ENCODE measurements at regions not wholly inside any gene's neighbourhood (a gene's known extent, or its start where the extent isn't known, plus 50 kb on each side); places are given as distances from the start of the nearest gene placed in this dataset.

DNA sequence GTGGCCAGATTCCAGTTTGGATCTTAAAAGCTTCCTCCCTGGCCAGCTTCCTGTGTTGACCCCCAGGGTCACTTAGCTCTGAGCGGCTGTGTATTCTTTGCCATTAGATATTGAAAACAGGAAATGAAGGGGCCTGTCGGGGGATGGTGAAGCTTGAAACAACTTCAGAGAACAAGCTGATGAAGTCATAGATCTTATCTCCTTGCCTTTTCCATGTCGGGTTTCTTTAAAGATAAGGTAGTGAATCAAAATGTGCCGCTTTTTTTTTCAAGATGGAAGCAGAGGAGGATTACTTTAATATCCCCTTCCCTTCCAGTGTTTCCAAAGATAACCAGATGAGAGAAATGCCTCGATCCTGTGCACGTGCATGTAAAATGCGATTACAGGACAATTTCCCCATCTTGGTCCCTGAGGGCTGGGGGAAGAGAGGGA lies 508.5 kb downstream of the MID1IP1 start:
- TF ChIP-seq RAD21 (IDR thresholded peaks at IDR 0.05; ENCODE audit: low read depth) = no peak
- TF ChIP-seq CEBPB (IDR thresholded peaks at IDR 0.05) = no peak
- no peak for TF ChIP-seq TEAD4 (IDR thresholded peaks at IDR 0.05)
- no peak for TF ChIP-seq EP300 (IDR thresholded peaks at IDR 0.05; ENCODE audit: borderline replicate concordance)
- no peak for TF ChIP-seq TCF12 (IDR thresholded peaks at IDR 0.05; ENCODE audit: low read depth)
- TF ChIP-seq YY1 (IDR thresholded peaks at IDR 0.05; ENCODE audit: low read depth) = no peak
- TF ChIP-seq, protein P1, sequence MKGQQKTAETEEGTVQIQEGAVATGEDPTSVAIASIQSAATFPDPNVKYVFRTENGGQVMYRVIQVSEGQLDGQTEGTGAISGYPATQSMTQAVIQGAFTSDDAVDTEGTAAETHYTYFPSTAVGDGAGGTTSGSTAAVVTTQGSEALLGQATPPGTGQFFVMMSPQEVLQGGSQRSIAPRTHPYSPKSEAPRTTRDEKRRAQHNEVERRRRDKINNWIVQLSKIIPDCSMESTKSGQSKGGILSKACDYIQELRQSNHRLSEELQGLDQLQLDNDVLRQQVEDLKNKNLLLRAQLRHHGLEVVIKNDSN (IDR thresholded peaks at IDR 0.05) = no peak
- TF ChIP-seq, protein P2, sequence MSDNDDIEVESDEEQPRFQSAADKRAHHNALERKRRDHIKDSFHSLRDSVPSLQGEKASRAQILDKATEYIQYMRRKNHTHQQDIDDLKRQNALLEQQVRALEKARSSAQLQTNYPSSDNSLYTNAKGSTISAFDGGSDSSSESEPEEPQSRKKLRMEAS (IDR thresholded peaks at IDR 0.05) = no peak
- TF ChIP-seq NFIC (IDR thresholded peaks at IDR 0.05) = no peak
- TF ChIP-seq CREB1 (IDR thresholded peaks at IDR 0.05; ENCODE audit: low read depth) = no peak
- no peak for TF ChIP-seq TAF1 (IDR thresholded peaks at IDR 0.05; ENCODE audit: low read depth)
- no peak for TF ChIP-seq FOXM1 (IDR thresholded peaks at IDR 0.05; ENCODE audit: borderline replicate concordance, low read depth)
- no peak for TF ChIP-seq ZBTB7A (IDR thresholded peaks at IDR 0.05; ENCODE audit: low read depth)
- TF ChIP-seq EGR1 (IDR thresholded peaks at IDR 0.05) = no peak

DNA sequence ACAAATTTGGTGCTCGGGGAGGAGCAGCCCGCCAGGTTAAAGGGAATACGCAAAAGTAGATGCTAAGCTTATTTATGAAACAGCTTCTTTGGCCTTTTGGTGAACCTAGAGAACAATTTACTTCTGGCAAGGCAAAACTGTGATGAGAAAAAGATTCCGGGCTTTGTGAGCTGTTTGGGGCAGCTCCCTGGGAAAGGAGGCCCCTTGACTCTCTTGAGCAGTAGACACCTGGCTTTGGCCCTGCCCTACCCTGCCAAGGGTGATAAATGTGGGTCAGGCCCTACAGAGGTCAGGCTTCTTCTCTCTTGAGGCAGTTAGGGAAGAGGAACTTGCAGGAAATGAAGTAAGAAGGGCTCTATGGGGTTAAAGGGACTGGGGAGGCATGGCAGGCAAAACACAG lies 509.6 kb downstream of the MID1IP1 start:
- TF ChIP-seq TEAD4 (IDR thresholded peaks at IDR 0.05) (no peak), EP300 (IDR thresholded peaks at IDR 0.05; ENCODE audit: borderline replicate concordance) (no peak), TAF1 (IDR thresholded peaks at IDR 0.05; ENCODE audit: low read depth) (no peak), TCF12 (IDR thresholded peaks at IDR 0.05; ENCODE audit: low read depth) (no peak), CEBPB (IDR thresholded peaks at IDR 0.05) (no peak), EGR1 (IDR thresholded peaks at IDR 0.05) (no peak), RAD21 (IDR thresholded peaks at IDR 0.05; ENCODE audit: low read depth) (no peak)
- TF ChIP-seq, protein P1 (IDR thresholded peaks at IDR 0.05) = no peak
- TF ChIP-seq, protein P3, sequence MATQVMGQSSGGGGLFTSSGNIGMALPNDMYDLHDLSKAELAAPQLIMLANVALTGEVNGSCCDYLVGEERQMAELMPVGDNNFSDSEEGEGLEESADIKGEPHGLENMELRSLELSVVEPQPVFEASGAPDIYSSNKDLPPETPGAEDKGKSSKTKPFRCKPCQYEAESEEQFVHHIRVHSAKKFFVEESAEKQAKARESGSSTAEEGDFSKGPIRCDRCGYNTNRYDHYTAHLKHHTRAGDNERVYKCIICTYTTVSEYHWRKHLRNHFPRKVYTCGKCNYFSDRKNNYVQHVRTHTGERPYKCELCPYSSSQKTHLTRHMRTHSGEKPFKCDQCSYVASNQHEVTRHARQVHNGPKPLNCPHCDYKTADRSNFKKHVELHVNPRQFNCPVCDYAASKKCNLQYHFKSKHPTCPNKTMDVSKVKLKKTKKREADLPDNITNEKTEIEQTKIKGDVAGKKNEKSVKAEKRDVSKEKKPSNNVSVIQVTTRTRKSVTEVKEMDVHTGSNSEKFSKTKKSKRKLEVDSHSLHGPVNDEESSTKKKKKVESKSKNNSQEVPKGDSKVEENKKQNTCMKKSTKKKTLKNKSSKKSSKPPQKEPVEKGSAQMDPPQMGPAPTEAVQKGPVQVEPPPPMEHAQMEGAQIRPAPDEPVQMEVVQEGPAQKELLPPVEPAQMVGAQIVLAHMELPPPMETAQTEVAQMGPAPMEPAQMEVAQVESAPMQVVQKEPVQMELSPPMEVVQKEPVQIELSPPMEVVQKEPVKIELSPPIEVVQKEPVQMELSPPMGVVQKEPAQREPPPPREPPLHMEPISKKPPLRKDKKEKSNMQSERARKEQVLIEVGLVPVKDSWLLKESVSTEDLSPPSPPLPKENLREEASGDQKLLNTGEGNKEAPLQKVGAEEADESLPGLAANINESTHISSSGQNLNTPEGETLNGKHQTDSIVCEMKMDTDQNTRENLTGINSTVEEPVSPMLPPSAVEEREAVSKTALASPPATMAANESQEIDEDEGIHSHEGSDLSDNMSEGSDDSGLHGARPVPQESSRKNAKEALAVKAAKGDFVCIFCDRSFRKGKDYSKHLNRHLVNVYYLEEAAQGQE (IDR thresholded peaks at IDR 0.05; ENCODE audit: low read depth) = no peak
- TF ChIP-seq, protein P2 (IDR thresholded peaks at IDR 0.05) = no peak

DNA sequence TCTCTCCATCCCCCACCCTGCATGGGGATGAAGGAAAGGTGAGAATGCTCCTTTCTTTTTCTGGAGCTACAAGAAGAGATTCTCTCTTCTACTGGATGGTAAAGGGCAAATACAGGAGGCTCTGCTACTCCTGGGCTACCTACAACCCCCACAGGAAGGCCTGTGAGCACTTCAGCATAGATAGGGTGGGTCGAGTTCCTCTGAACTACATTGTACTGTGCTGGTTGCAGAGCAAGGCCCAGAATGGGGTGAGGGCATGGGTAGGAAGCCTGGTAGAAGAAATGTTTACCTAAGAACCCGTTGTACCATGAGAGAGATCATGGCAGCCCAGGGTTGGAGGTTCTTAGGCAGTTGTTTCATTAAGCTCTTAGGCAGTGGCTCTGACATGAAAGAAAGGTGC lies 510.4 kb downstream of the MID1IP1 start:
- TF ChIP-seq, protein P2 (IDR thresholded peaks at IDR 0.05) = no peak
- TF ChIP-seq TAF1 (IDR thresholded peaks at IDR 0.05; ENCODE audit: low read depth) (no peak), EGR1 (IDR thresholded peaks at IDR 0.05) (no peak), FOXM1 (IDR thresholded peaks at IDR 0.05; ENCODE audit: borderline replicate concordance, low read depth) (no peak), CREB1 (IDR thresholded peaks at IDR 0.05; ENCODE audit: low read depth) (no peak)

DNA sequence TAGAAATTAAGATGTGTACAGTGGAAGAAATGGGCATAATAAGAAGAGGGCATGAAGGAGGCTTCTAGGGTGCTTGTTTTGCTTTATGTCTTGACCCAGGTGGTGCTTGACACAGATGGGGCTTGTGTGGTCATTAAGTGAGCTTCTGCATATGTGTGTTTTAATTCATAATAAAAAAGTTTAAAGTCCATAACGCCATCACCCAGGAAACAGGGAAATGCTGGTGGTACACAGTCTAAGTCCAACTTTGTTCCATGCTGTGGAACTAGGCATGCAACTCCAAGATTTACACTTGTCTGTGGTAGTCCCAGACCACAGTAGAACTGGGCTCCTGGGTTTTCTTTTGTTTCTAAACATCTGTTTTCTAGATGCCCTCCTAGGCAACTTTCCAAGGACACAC lies 511.9 kb downstream of the MID1IP1 start:
- TF ChIP-seq CEBPB (IDR thresholded peaks at IDR 0.05) = no peak
- TF ChIP-seq, protein P1 (IDR thresholded peaks at IDR 0.05) = no peak
- TF ChIP-seq TAF1 (IDR thresholded peaks at IDR 0.05; ENCODE audit: low read depth) = no peak
- no peak for TF ChIP-seq ZBTB7A (IDR thresholded peaks at IDR 0.05; ENCODE audit: low read depth)
- no peak for TF ChIP-seq TCF12 (IDR thresholded peaks at IDR 0.05; ENCODE audit: low read depth)
- TF ChIP-seq TEAD4 (IDR thresholded peaks at IDR 0.05) = no peak
- no peak for TF ChIP-seq YY1 (IDR thresholded peaks at IDR 0.05; ENCODE audit: low read depth)
- no peak for TF ChIP-seq CREB1 (IDR thresholded peaks at IDR 0.05; ENCODE audit: low read depth)
- TF ChIP-seq EGR1 (IDR thresholded peaks at IDR 0.05) = no peak
- TF ChIP-seq, protein P2 (IDR thresholded peaks at IDR 0.05) = no peak

DNA sequence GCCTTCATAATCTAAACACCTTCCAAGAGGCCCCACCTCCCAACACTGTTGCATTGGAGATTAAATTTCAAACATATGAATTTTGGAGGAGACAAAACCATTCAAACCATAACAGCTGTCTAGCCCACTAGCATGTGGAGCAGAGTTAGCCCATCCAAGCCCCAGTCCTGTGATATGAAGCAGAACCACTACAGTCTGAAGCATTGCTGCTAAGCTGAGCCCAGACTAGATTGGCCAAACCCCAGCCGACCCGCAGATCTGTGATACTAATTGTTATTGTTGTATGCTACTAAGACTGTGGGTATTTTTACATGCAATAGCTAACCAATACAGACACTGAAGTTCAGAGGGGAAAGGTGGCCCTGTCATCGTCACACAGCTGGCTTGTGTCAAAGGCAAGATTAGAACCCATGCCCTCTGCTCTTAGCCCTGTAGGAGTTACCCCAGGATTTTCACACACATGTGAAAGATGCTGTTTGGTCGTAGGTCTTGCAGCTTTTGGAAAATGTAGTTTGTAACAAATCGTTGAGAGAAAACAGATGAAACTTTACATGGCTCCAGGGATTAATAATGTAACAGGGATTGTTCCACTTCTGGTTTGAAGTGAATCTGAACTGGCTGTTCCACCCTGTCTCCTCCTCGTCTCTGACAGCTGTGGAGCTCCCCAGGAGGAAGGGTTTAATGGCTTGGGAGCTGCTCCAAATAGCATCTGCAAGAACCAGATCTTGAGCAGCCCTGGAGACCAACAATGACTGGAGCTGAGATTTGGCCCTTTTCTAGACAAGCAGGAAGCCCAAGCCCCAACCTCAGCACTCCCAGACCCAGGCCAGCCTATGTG lies 517.5 kb downstream of the MID1IP1 start:
- TF ChIP-seq YY1 (IDR thresholded peaks at IDR 0.05; ENCODE audit: low read depth) (no peak), NFIC (IDR thresholded peaks at IDR 0.05) (no peak), TEAD4 (IDR thresholded peaks at IDR 0.05) (no peak), ZBTB7A (IDR thresholded peaks at IDR 0.05; ENCODE audit: low read depth) (no peak), EP300 (IDR thresholded peaks at IDR 0.05; ENCODE audit: borderline replicate concordance) (no peak), FOXM1 (IDR thresholded peaks at IDR 0.05; ENCODE audit: borderline replicate concordance, low read depth) (no peak), CREB1 (IDR thresholded peaks at IDR 0.05; ENCODE audit: low read depth) (no peak), TCF12 (IDR thresholded peaks at IDR 0.05; ENCODE audit: low read depth) (no peak), RAD21 (IDR thresholded peaks at IDR 0.05; ENCODE audit: low read depth) (no peak)
- TF ChIP-seq, protein P3 (IDR thresholded peaks at IDR 0.05; ENCODE audit: low read depth) = no peak
- TF ChIP-seq, protein P2 (IDR thresholded peaks at IDR 0.05) = no peak

Data from Ishikawa (cell line).